AML-193 (cell line): ENCODE measurements at regions not wholly inside any gene's neighbourhood (a gene's known extent, or its start where the extent isn't known, plus 50 kb on each side); places are given as distances from the start of the nearest gene placed in this dataset.

Source experiments
- DNase-seq, 2 experiments: peaks; one replicate each; lab custom pipeline; 2025; lab: John Stamatoyannopoulos, UW

DNA sequence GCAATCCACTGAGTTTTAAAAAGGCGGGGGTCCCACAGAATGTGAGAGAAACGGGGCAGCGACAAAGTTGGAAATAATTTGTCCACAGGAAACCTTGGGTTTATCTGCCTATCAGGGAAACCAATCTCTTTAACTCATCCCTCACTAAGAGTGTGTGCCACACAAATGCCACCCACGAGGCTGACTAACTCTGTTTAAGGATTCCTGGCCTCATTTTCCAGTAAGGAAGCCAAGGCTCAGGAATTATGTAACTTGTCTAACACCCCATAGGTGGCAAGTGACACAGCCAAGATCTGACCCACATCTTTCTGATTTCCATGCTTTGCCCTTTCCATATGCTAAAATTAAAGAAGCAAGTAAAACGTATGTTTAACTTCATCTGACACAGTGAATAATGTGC, 263.2 kb downstream of the CNTN3 start:
- no peak for DNase-seq

- no peak for DNase-seq
Observed at GRCh38 chr3:74349015-74349414, 265.4 kb downstream of the CNTN3 start.

GRCh38 chr3:74347563-74348268, 266.7 kb downstream of the CNTN3 start:
- no peak for DNase-seq

- no peak for DNase-seq
Observed at GRCh38 chr3:74346896-74347295, 267.6 kb downstream of the CNTN3 start.

GRCh38 chr3:74345701-74346100, 268.8 kb downstream of the CNTN3 start:
- DNase-seq: no peak

GRCh38 chr3:74344865-74345440, 269.5 kb downstream of the CNTN3 start:
- no peak for DNase-seq

DNA sequence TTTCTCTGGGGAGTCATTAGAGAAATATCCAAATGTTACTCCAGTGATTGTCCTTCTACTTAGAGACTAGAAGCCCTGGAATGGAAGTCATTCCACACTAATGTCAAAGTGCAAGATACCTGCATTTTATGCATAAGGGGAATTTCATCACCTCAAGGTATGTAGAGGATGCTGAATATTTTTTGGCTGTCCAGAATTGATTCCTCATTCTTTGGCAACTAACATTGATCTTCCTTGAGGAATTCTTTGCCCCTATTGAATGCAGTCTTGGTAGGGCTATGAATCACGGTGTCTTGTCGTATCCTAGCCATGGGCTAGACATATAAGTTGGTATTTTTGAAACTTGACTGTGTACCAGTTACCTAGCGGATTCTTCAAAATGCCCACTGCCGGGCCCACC, 271.1 kb downstream of the CNTN3 start:
- no peak for DNase-seq

- no peak for DNase-seq
Observed at GRCh38 chr3:74338998-74339397, 275.5 kb downstream of the CNTN3 start.

DNA sequence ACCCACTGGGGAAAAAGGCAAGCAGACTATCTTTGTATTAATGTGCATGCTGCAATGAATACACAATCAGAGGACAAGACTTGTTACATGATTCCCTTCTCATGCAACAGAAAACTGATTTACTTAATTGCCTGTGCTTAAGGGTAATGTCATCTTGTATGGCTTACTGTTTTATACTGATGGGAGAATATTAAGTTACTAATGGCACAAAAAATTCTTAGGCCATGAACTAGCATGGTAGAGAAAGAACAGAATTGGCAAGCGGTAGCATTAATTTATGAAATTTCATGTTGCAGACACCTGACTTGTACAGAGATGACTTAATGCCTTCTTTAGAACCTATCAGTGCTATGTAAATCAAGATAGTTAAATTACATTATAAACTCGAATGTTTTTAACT, 282.3 kb downstream of the CNTN3 start:
- DNase-seq: no peak

GRCh38 chr3:74331711-74332110, 282.7 kb downstream of the CNTN3 start:
- no peak for DNase-seq

DNA sequence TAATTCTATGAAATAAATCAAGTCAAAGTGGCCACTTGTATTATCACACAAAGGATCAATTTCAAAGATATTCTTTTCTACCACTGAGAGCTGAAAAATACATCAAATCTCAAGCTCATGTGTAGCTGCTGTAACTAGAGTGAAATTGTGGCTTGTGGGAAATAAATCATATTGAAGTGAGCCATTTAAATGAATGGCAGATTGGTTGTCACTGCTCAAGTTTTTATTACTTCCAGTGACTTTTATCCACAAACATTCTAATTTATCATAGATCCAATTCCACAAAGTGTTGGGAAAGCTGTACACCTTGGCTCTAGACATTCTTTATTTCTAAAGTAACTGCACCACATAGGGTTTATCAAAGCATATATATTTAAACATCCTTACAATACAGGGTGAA, 285.4 kb downstream of the CNTN3 start:
- DNase-seq: no peak

- no peak for DNase-seq
Observed at GRCh38 chr3:74328435-74328834, 286.0 kb downstream of the CNTN3 start.

DNA sequence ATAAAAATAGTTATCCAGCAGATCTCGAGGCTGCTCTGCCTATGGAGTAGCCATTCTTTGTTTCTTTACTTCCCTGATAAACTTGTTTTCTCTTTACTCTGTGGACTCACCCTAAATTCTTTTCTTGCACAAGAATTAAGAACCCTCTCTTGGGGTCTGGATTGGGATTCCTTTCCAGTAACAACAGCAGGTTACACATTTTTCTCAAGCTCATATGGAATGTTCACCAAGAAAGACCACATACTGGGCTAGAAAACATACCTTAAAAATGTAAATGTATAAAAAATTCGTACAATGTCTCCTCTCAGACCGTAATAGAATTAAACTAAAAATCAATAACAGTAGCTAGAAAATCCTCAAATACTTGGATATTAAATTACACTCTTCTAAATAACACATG, 299.2 kb downstream of the CNTN3 start:
- DNase-seq: no peak

- DNase-seq: no peak
Observed at GRCh38 chr3:74314696-74315095, 299.8 kb downstream of the CNTN3 start.

DNA sequence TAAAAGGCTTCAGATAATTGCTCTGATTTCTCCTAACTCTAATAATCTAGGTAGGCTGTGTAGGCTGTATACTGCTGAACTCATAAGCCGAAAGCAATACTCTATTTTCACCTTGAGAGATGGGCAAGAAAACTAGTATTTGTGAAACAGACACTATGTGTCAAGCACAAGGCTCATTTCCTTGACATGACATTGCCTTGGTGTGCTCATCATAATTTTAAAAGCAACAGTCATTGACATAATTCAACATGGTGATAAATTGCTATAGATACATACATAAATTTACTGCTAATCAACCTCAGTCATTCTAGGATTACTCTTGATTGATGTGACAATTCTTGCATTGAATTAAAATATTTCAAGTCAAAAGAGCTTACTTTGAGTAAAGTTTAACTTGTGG, 304.7 kb downstream of the CNTN3 start:
- no peak for DNase-seq

- no peak for DNase-seq
Observed at GRCh38 chr3:74304424-74304823, 310.0 kb downstream of the CNTN3 start.

DNA sequence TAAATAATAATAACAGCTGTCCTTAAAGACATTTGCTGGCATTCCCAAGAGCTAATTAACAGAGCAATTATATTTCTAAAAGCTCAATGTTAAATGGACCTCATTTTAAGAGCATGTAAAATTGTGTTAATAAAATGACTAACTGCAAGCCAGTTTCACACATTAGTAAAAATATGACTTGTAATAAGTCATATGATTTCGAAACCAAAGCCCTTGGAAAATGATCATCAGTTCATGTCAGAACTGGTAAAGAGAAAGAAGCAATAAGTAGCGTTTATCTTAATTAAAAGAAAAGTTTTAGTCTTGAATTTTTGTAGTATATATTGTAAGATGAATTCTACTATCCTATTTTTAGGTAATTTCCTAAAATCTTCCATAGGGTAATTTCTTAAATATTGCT, 310.7 kb downstream of the CNTN3 start:
- no peak for DNase-seq

GRCh38 chr3:74302969-74303368, 311.5 kb downstream of the CNTN3 start:
- DNase-seq: no peak

DNA sequence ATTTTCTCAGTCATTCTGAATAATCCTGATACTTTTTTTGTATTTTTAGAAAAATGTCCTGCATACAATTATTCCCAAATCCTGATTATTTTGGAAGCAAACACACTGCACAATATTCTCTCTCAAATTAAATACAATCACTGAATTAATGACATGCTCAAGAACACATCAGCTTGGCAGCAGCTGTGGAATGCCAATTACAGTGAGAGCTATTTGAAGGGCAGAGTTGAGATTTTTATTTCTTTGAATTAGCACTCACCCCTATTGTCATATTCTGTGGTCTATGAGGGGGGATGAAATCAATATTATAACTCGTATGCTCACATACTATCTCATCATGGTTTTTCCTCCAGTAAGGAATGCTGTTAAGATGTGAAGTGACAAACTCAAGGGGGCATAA, 312.2 kb downstream of the CNTN3 start:
- no peak for DNase-seq

DNA sequence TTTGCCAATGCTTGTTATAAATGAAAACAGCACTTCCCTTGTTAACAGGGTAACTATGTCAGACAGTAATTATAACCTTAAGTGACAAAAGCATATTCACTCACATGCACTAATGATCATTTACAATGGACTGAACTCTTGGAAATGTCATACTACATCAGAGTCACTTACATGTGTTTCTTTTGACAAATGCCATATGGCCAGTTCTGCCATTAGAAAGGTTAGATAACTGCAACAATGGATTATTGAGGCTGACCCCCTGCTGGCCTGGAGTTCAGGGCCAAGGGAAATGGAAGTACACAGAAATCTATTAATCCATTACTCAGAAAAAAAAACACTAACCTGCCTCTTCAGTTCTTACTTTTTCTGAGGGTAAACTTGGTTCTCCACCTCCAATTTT, 313.4 kb downstream of the CNTN3 start:
- DNase-seq: no peak

- DNase-seq: no peak
Observed at GRCh38 chr3:74295479-74295878, 319.0 kb downstream of the CNTN3 start.

DNA sequence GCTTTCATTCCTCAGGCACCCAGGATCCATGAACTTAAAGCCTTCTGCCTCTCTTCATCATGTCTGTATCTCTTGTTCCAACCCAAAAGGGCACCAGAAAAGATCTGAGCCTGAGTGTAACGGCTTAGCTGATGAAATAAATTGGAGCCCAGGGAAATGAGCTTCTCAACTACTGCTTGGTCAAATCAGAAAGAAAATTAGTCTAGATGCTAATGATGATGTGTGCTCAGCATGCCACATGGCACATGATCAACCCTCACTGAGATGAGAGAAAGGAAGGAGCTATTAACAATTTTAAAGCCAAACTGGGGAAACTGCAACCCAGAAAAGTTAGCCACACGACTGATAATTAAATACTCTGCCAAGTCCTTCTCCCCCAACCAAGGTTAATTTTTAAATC, 325.7 kb downstream of the CNTN3 start:
- no peak for DNase-seq

DNA sequence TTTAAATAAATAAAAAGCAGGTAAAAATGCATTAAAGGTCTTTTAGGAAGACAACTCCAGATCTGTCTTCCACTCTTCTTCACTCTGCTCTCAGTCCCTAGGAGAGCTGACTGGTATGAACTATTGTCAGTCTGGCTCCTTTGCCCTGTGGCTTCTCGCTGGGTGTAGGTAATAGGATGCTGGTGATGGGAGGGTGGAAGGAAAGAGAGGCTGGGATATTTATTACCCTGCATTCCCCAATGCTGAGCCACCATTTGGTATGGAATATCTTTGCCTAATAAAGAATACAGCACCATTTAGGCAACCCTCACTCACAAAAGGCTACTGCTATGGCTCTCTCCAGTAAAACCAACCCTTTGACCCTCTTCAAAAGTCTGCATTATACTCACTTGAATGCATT, 326.9 kb downstream of the CNTN3 start:
- DNase-seq: no peak

DNA sequence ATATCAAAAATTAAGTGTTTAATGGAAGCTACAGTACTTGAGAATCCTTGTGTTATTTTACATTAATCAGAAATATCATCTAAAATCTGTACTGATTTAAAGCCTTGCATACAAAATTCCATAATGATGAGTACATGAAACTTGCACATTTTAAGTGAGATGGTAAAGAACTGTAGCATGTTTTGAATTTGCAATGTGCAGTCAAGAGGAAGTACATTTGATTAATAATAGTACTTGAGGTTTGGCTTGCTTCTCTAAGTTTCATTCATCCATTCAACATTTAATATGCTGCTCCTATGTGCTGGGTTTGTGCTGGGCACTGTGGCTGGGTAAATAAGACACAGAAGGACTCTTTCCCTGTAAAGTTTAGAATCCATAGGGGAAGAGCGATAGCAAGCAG, 332.3 kb downstream of the CNTN3 start:
- DNase-seq: no peak
